ENCODE measurements at regions not wholly inside any gene's neighbourhood (a gene's known extent, or its start where the extent isn't known, plus 50 kb on each side); places are given as distances from the start of the nearest gene placed in this dataset.

DNA sequence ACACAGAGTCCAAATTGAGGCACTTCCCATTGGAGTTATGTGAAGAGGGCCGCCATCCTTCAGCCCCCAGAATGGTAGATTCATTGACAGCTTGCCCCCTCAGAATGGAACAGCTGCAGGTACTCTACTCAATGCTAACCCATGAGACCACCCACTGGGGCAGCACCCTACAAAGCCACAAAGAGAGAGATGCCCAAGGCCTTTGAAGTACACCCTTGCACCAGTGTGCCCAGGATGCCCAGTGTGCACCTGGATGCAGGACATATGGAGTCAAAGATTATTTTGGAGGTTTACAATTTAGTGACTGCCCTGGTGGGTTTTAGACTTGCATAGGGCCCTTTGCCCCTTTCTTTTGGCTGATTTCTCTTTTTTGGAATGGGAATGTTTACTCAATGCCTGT, 933.9 kb downstream of the SLC16A7 start:
- H3K27me3 ChIP-seq (ENCODE audit: control insufficient read depth in 4 of 4, insufficient read depth in 4 of 4, low read length in 3 of 4), result no peaks in the 10 kb centered on the region
- no peaks in the 10 kb centered on the region for H3K4me1 ChIP-seq (ENCODE audit: control insufficient read depth in 4 of 4, insufficient read depth in 4 of 4, low read length in 3 of 4)
- WGBS, result 90% methylated on average over 1 of the region's 1 CpG
- no peak overlapping the region for H3K4me3 ChIP-seq (ENCODE audit: low read depth in 1 of 3, low read length in 3 of 3)
- H3K36me3 ChIP-seq (ENCODE audit: control insufficient read depth in 4 of 4, insufficient read depth in 3 of 4, low read depth in 1 of 4, low read length in 3 of 4), result no peaks in the 10 kb centered on the region
- no peak overlapping the region for H3K27ac ChIP-seq (ENCODE audit: low read depth in 1 of 2, low read length in 2 of 2)
- no peak overlapping the region for H3K9ac ChIP-seq (ENCODE audit: low read depth in 1 of 2, low read length in 2 of 2)
- no peaks in the 10 kb centered on the region for H3K9me3 ChIP-seq (ENCODE audit: control insufficient read depth in 4 of 4, low read length in 3 of 4)
- no peak for DNase-seq (ENCODE audit: low spot score)
- no peak for TF ChIP-seq SP1 (IDR thresholded peaks at IDR 0.05)
- no peak for TF ChIP-seq JUND (IDR thresholded peaks at IDR 0.05)
- TF ChIP-seq, protein P1, sequence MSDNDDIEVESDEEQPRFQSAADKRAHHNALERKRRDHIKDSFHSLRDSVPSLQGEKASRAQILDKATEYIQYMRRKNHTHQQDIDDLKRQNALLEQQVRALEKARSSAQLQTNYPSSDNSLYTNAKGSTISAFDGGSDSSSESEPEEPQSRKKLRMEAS (IDR thresholded peaks at IDR 0.05), result no peak
- TF ChIP-seq RAD21 (IDR thresholded peaks at IDR 0.05), result no peak
- no peak for TF ChIP-seq GABPA (IDR thresholded peaks at IDR 0.05 in 1 of 2, conservative IDR thresholded peaks at IDR 0.05 in 1 of 2)
- no peak for TF ChIP-seq HNF4A (conservative IDR thresholded peaks at IDR 0.05)
- TF ChIP-seq, protein P2, sequence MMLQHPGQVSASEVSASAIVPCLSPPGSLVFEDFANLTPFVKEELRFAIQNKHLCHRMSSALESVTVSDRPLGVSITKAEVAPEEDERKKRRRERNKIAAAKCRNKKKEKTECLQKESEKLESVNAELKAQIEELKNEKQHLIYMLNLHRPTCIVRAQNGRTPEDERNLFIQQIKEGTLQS (IDR thresholded peaks at IDR 0.05), result no peak
- TF ChIP-seq TAF1 (conservative IDR thresholded peaks at IDR 0.05), result no peak
- TF ChIP-seq REST (IDR thresholded peaks at IDR 0.05), result no peak
- no peak for TF ChIP-seq RXRA (IDR thresholded peaks at IDR 0.05)

DNA sequence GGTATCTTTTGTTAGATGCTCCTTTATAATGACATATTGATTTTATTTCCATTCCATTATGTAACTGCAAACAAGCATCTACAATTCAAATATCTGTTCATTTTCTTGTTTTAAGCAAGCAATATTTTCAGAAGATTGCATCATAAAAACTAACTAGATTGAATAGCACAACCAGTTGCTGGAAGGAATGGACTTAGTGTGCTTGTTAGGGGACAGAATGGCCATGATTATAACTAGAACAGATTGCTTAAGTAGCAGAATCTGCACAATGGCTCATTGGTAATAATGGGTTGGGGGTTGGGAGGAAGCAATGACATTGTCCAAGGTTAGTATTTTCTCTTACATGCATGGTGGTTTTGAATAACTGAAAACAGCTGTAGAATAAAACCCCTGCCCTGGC, 939.5 kb downstream of the SLC16A7 start:
- Histone ChIP-seq H3K27ac (ENCODE audit: low read depth in 1 of 2, low read length in 2 of 2) (no peak overlapping the region), H3K27me3 (ENCODE audit: control insufficient read depth in 4 of 4, insufficient read depth in 4 of 4, low read length in 3 of 4) (no peaks in the 10 kb centered on the region)
- TF ChIP-seq TAF1 (conservative IDR thresholded peaks at IDR 0.05), result no peak
- no peak for TF ChIP-seq JUND (IDR thresholded peaks at IDR 0.05)
- TF ChIP-seq, protein P2 (IDR thresholded peaks at IDR 0.05), result no peak
- TF ChIP-seq YY1 (IDR thresholded peaks at IDR 0.05), result no peak
- TF ChIP-seq EGR1 (IDR thresholded peaks at IDR 0.05; ENCODE audit: low read depth in 2 of 2), result no peak
- no peak for TF ChIP-seq REST (IDR thresholded peaks at IDR 0.05)
- no peak for TF ChIP-seq FOXA1 (IDR thresholded peaks at IDR 0.05)
- TF ChIP-seq, protein P1 (IDR thresholded peaks at IDR 0.05), result no peak
- TF ChIP-seq HNF4G (IDR thresholded peaks at IDR 0.05), result no peak
- TF ChIP-seq SP1 (IDR thresholded peaks at IDR 0.05), result no peak
- TF ChIP-seq RXRA (IDR thresholded peaks at IDR 0.05), result no peak
- no peak for TF ChIP-seq RAD21 (IDR thresholded peaks at IDR 0.05)
- TF ChIP-seq, protein P3, sequence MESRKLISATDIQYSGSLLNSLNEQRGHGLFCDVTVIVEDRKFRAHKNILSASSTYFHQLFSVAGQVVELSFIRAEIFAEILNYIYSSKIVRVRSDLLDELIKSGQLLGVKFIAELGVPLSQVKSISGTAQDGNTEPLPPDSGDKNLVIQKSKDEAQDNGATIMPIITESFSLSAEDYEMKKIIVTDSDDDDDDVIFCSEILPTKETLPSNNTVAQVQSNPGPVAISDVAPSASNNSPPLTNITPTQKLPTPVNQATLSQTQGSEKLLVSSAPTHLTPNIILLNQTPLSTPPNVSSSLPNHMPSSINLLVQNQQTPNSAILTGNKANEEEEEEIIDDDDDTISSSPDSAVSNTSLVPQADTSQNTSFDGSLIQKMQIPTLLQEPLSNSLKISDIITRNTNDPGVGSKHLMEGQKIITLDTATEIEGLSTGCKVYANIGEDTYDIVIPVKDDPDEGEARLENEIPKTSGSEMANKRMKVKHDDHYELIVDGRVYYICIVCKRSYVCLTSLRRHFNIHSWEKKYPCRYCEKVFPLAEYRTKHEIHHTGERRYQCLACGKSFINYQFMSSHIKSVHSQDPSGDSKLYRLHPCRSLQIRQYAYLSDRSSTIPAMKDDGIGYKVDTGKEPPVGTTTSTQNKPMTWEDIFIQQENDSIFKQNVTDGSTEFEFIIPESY (IDR thresholded peaks at IDR 0.05), result no peak
- no peak for TF ChIP-seq GABPA (IDR thresholded peaks at IDR 0.05 in 1 of 2, conservative IDR thresholded peaks at IDR 0.05 in 1 of 2)
- no peak for TF ChIP-seq NR2F2 (IDR thresholded peaks at IDR 0.05)
- TF ChIP-seq, protein P4, sequence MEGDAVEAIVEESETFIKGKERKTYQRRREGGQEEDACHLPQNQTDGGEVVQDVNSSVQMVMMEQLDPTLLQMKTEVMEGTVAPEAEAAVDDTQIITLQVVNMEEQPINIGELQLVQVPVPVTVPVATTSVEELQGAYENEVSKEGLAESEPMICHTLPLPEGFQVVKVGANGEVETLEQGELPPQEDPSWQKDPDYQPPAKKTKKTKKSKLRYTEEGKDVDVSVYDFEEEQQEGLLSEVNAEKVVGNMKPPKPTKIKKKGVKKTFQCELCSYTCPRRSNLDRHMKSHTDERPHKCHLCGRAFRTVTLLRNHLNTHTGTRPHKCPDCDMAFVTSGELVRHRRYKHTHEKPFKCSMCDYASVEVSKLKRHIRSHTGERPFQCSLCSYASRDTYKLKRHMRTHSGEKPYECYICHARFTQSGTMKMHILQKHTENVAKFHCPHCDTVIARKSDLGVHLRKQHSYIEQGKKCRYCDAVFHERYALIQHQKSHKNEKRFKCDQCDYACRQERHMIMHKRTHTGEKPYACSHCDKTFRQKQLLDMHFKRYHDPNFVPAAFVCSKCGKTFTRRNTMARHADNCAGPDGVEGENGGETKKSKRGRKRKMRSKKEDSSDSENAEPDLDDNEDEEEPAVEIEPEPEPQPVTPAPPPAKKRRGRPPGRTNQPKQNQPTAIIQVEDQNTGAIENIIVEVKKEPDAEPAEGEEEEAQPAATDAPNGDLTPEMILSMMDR (IDR thresholded peaks at IDR 0.05; ENCODE audit: low read depth, low read length, missing input control), result no peak
- no peak for TF ChIP-seq FOXA2 (IDR thresholded peaks at IDR 0.05)
- no peak for TF ChIP-seq HNF4A (conservative IDR thresholded peaks at IDR 0.05)

More for the DNA sequence above, 939.5 kb downstream of the SLC16A7 start:
- Histone ChIP-seq H3K9me3 (ENCODE audit: control insufficient read depth in 4 of 4, low read length in 3 of 4) (no peaks in the 10 kb centered on the region), H3K4me3 (ENCODE audit: low read depth in 1 of 3, low read length in 3 of 3) (no peak overlapping the region), H3K36me3 (ENCODE audit: control insufficient read depth in 4 of 4, insufficient read depth in 3 of 4, low read depth in 1 of 4, low read length in 3 of 4) (no peaks in the 10 kb centered on the region), H3K9ac (ENCODE audit: low read depth in 1 of 2, low read length in 2 of 2) (no peak overlapping the region), H3K4me1 (ENCODE audit: control insufficient read depth in 4 of 4, insufficient read depth in 4 of 4, low read length in 3 of 4) (no peaks in the 10 kb centered on the region)
- no peak for DNase-seq (ENCODE audit: low spot score)
